Ascending aorta (tissue), 2 donors: ENCODE measurements at regions not wholly inside any gene's neighbourhood (a gene's known extent, or its start where the extent isn't known, plus 50 kb on each side); places are given as distances from the start of the nearest gene placed in this dataset.

Experiments
- DNase-seq, 2 donors: peaks; one replicate each; pipeline ENCODE4 v3.0.0-alpha.2; 2019; ENCODE audit warnings: low spot score in 2 of 2
- H3K27ac ChIP-seq, 2 donors: fragments of 200-600 bp; sonication (generic); one replicate each; pipeline ENCODE4 v1.5.1; 2016 to 2017; ENCODE audit warnings: mild to moderate bottlenecking in 1 of 2
- H3K27me3 ChIP-seq: fragments of 200-600 bp; sonication (generic); one replicate; pipeline ENCODE4 v1.5.1; 2017
- H3K36me3 ChIP-seq, 2 donors: fragments of 200-600 bp; sonication (generic); one replicate each; pipeline ENCODE4 v1.5.1; 2016
- H3K4me1 ChIP-seq, 2 donors: fragments of 200-600 bp; sonication (generic); one replicate each; pipeline ENCODE4 v1.5.1; 2016 to 2017; ENCODE audit warnings: mild to moderate bottlenecking in 1 of 2
- H3K4me3 ChIP-seq, 2 donors: fragments of 200-600 bp; sonication (generic); one replicate each; pipeline ENCODE4 v1.5.1; 2016 to 2017; ENCODE audit warnings: mild to moderate bottlenecking in 1 of 2
- H3K9me3 ChIP-seq, 2 donors: fragments of 200-600 bp; sonication (generic); one replicate each; pipeline ENCODE4 v1.5.1; 2016
- CTCF ChIP-seq, 3 experiments: fragments of 200-600 bp in 2 of 3; fragments of 450-650 bp in 1 of 3; sonication (generic) in 2 of 3; IDR thresholded peaks; one replicate each; pipeline ENCODE4 v1.5.1; 2016 to 2019; ENCODE audit warnings: antibody characterized with exemption in 3 of 3, mild to moderate bottlenecking in 1 of 3, moderate library complexity in 1 of 3
- intact Hi-C: fragments of 100-400 bp; cut with DNase I; formaldehyde crosslinking; loops from one replicate; pipeline ENCODE4 v1.15.1; 2023

DNA sequence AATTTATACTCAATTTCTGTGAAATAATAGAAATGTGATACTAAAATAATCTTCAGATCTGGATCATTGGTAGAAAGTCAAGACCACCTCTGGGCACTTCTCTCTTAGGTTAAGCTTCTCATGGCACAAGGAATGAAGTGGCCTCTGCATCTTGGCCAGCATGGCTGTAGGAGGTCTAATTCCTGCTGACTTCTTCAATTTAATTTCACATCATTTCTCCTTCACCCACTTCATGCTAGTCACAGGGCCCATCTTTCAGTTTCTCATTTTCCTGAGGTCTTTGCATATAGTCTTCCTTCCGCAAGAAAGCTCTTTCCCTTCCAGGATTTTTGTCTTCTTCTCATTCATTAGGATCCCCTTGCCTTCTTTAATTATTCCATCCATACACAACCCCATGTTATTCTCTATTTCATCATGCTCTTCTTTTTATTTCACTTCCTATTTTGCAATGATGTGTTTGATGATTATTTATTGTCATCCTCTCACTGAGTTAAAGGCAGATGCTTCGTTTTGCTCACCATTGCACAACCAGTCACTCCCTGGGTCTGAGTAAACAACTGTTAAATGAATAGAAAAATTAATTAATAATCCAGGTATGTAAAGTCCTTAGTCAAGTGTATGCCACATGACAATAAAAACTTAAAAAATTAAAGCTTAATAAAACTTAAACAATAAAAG lies 397.4 kb downstream of the SPRY2 start:
- Histone ChIP-seq H3K9me3 (peaks cover 0 to 5% of the 10 kb centered on the region in 2 donors), H3K4me1 (no peaks in the 10 kb centered on the region), H3K36me3 (no peaks in the 10 kb centered on the region), H3K27ac (no peak overlapping the region), H3K27me3 (no peaks in the 10 kb centered on the region), H3K4me3 (no peak overlapping the region)
- DNase-seq, result no peak
- TF ChIP-seq CTCF (IDR thresholded peaks at IDR 0.05), result no peak
- intact Hi-C loops, result no loop called here

- Histone ChIP-seq H3K4me3 (no peak overlapping the region), H3K9me3 (no peaks in the 10 kb centered on the region), H3K27me3 (no peaks in the 10 kb centered on the region), H3K27ac (no peak overlapping the region), H3K36me3 (no peaks in the 10 kb centered on the region), H3K4me1 (peaks cover 0 to 4% of the 10 kb centered on the region in 2 donors)
- no peak for TF ChIP-seq CTCF (IDR thresholded peaks at IDR 0.05)
- intact Hi-C loops, result no loop called here
- no peak for DNase-seq
Measured at GRCh38 chr13:79941752-79942151, 399.2 kb downstream of the SPRY2 start.

DNA sequence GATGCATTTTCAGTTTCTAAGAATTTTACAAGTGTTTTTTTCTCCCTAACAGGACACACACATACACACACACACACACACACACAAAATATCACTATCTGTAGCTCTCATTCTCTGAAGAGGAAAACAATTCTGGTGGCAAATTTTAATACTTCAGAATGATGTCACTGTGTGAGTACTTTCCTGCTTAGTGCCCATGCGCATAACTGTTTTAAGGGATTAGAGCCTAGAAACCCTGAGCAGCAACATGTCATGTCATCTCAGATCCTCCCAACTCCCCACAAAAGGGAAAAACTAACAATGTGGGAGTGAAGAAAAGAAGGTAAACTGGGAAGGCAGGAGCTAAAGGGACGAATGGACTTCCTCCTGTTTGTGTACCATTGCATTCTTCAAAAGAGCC lies 401.2 kb downstream of the SPRY2 start:
- H3K27me3 ChIP-seq, result no peaks in the 10 kb centered on the region
- H3K4me1 ChIP-seq, result peaks cover 0 to 16% of the 10 kb centered on the region in 2 donors
- no peaks in the 10 kb centered on the region for H3K9me3 ChIP-seq
- intact Hi-C loops, result loop anchor here (5.0 to 10.0 kb wide), 3 partner anchors 108 to 528 kb away; no protein-coding TSS in a partner anchor
- no peak overlapping the region for H3K27ac ChIP-seq
- no peak overlapping the region for H3K4me3 ChIP-seq
- no peak for DNase-seq
- no peaks in the 10 kb centered on the region for H3K36me3 ChIP-seq
- no peak for TF ChIP-seq CTCF (IDR thresholded peaks at IDR 0.05)

- Histone ChIP-seq H3K4me1 (peaks cover 0 to 16% of the 10 kb centered on the region in 2 donors), H3K27ac (peak overlapping the region; percentile 75 to 87), H3K36me3 (no peaks in the 10 kb centered on the region), H3K27me3 (no peaks in the 10 kb centered on the region), H3K4me3 (no peak overlapping the region), H3K9me3 (no peaks in the 10 kb centered on the region)
- no peak for DNase-seq
- TF ChIP-seq CTCF (IDR thresholded peaks at IDR 0.05), result no peak
- intact Hi-C loops, result loop anchor here (2.0 to 10.0 kb wide), 5 partner anchors 110 to 530 kb away; partner anchors contain the start of gene SPRY2
Measured at GRCh38 chr13:79937771-79938216, 403.1 kb downstream of the SPRY2 start.

- Histone ChIP-seq H3K27ac (peak overlapping the region; percentile 75 to 87), H3K4me3 (no peak overlapping the region), H3K27me3 (no peaks in the 10 kb centered on the region), H3K9me3 (no peaks in the 10 kb centered on the region), H3K36me3 (no peaks in the 10 kb centered on the region), H3K4me1 (peaks cover 0 to 16% of the 10 kb centered on the region in 2 donors)
- intact Hi-C loops, result loop anchor here (2.0 to 10.0 kb wide), 5 partner anchors 110 to 530 kb away; partner anchors contain the start of gene SPRY2
- no peak for DNase-seq
- TF ChIP-seq CTCF (IDR thresholded peaks at IDR 0.05), result no peak
Measured at GRCh38 chr13:79937311-79937710, 403.6 kb downstream of the SPRY2 start.
